ENCODE measurements at regions not wholly inside any gene's neighbourhood (a gene's known extent, or its start where the extent isn't known, plus 50 kb on each side); places are given as distances from the start of the nearest gene placed in this dataset.

DNA sequence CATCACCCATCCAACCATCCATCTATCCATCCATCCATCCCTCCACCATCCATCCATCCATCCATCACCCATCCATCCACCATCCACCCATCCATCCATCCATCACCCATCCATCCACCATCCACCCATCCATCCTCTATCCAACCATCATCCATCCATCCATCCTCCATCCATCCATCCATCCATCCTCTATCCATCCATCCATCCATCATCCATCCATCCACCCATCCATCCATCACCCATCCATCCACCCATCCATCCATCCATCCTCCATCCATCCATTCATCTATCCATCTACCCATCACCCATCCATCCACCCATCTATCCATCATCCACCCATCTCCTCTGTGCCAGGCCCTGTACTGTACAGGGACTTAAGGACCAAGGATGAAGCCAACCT is 62.2 kb upstream of the WNT11 start:
- DNase-seq: no peak
- ATAC-seq: no peak
- no peak overlapping the region for H3K4me3 ChIP-seq
- H3K9me3 ChIP-seq: no peaks in the 10 kb centered on the region
- H3K36me3 ChIP-seq: no peaks in the 10 kb centered on the region
- intact Hi-C loops (cut with DNase I): no loop called here
- H3K4me1 ChIP-seq: peaks cover 17% of the 10 kb centered on the region
- H3K27ac ChIP-seq: no peak overlapping the region
- H3K27me3 ChIP-seq: no peaks in the 10 kb centered on the region
- TF ChIP-seq, protein P1, sequence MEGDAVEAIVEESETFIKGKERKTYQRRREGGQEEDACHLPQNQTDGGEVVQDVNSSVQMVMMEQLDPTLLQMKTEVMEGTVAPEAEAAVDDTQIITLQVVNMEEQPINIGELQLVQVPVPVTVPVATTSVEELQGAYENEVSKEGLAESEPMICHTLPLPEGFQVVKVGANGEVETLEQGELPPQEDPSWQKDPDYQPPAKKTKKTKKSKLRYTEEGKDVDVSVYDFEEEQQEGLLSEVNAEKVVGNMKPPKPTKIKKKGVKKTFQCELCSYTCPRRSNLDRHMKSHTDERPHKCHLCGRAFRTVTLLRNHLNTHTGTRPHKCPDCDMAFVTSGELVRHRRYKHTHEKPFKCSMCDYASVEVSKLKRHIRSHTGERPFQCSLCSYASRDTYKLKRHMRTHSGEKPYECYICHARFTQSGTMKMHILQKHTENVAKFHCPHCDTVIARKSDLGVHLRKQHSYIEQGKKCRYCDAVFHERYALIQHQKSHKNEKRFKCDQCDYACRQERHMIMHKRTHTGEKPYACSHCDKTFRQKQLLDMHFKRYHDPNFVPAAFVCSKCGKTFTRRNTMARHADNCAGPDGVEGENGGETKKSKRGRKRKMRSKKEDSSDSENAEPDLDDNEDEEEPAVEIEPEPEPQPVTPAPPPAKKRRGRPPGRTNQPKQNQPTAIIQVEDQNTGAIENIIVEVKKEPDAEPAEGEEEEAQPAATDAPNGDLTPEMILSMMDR (IDR thresholded peaks at IDR 0.05): no peak

DNA sequence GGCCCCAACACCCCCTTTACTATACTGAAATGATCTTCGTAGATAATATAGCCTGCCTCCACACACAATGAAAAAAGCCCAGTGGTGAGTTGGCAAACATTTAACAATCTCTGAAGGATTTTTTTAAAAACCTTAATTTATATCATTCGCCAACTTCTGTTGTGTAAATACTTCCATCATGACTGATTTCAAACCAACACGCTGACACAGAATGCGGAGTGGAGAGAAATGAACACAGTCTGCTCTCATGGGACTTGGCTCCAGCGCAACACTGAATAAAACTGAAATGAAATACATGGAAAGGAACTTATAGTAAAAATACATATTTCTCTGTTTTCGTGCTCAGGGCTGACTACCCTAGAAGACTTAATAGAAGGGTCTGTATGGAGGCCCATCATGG is 61.3 kb upstream of the WNT11 start:
- peaks cover 17% of the 10 kb centered on the region for H3K4me1 ChIP-seq
- no peak for ATAC-seq
- intact Hi-C loops (cut with DNase I): no loop called here
- H3K27ac ChIP-seq: no peak overlapping the region
- TF ChIP-seq, protein P1 (IDR thresholded peaks at IDR 0.05): no peak
- H3K36me3 ChIP-seq: no peaks in the 10 kb centered on the region
- H3K9me3 ChIP-seq: no peaks in the 10 kb centered on the region
- no peak for DNase-seq
- H3K27me3 ChIP-seq: no peaks in the 10 kb centered on the region
- H3K4me3 ChIP-seq: no peak overlapping the region

DNA sequence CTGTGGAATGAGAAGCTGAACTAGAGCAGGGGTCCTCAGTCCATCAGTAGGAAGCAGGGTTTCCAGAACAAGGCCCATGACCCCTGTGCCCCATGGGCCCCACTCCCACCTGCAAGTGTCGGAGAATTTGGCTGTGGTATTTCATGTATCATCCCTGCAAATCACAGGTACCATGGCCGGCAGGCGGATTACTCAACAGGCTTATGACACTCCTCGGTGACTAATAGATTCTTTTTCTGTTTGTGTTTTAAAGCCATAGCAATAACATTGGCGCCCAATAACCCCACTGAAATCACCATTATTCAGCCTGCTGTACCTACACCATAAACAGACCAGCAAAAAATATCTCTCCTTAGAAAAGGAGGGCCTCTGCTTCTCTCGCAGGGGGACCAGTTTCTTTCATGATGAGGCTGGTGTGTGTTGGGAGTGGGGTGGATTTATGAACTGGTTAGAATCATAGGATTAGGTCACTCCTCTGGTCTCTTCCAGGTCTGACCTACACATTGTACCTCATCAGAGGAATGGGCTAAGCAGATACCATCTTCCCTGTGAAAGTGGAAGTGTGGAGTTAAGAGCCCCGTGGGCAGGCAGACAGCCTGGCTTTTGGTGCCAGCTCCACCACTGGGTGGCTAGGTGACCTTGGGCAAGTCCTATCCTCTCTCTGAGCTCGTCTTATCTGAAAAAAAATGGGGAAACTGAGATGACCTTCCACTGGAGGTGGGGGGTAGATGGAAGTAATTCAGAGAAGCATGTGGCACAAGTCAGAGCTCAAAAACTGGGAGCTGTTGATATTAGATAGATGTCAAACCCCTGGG is 60.2 kb upstream of the WNT11 start:
- DNase-seq (no peak), ATAC-seq (no peak)
- Histone ChIP-seq H3K36me3 (no peaks in the 10 kb centered on the region), H3K4me3 (no peak overlapping the region), H3K9me3 (no peaks in the 10 kb centered on the region), H3K27me3 (no peaks in the 10 kb centered on the region), H3K27ac (peak overlapping the region; percentile 58), H3K4me1 (peaks cover 17% of the 10 kb centered on the region)
- TF ChIP-seq, protein P1 (IDR thresholded peaks at IDR 0.05): no peak
- intact Hi-C loops (cut with DNase I): no loop called here

DNA sequence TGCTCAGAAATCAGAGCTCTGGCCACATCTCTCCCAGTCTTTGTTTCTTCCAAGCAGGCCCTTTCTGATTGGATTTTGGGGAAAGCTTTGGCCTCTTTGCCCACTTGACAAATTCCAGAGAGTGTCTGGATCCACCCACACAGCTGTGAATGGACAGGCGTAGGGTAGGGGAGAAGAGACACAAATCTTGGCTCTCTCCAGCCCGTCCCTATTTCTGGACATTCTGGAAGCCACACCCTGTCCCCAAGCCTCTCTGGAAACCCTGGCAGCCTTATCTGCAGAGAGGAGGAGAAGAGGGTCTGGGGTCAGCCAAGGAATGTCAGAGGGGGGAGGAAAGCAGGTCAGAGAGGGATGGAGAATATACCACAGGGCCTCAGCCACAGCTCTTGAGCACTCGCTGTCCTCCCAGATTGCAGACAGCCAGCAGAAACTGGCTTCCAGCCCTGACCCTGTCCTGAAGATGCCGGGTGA is 59.5 kb upstream of the WNT11 start:
- Histone ChIP-seq H3K9me3 (no peaks in the 10 kb centered on the region), H3K27me3 (no peaks in the 10 kb centered on the region), H3K27ac (peak overlapping the region; percentile 17), H3K4me3 (no peak overlapping the region), H3K4me1 (peaks cover 17% of the 10 kb centered on the region), H3K36me3 (no peaks in the 10 kb centered on the region)
- ATAC-seq: peak; percentile 51
- intact Hi-C loops (cut with DNase I): no loop called here
- no peak for DNase-seq
- TF ChIP-seq, protein P1 (IDR thresholded peaks at IDR 0.05): no peak

DNA sequence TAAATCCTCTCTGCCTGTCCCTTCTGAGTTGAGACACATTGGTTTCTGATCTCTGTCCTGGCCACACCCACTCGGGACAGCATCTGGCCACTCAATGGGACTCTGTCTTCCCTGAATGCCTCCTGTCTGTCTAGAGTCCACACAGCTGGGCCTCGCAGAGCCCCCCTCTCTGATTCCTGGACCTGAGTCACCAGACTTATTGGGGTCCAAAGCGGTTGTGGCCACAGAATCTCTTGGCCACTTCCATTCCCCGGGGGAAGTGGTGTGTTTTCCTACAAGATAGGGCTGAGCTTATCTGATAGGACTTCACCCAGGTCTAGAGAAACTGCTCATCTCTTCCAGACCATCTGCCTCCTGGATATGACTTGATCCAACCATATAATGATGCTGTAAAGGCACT is 57.4 kb upstream of the WNT11 start:
- no peak for ATAC-seq

More for the DNA sequence above, 57.4 kb upstream of the WNT11 start:
- H3K27me3 ChIP-seq: no peaks in the 10 kb centered on the region
- H3K36me3 ChIP-seq: no peaks in the 10 kb centered on the region
- DNase-seq: no peak
- H3K4me3 ChIP-seq: no peak overlapping the region
- intact Hi-C loops (cut with DNase I): no loop called here
- H3K27ac ChIP-seq: no peak overlapping the region
- peaks cover 8% of the 10 kb centered on the region for H3K4me1 ChIP-seq
- no peaks in the 10 kb centered on the region for H3K9me3 ChIP-seq
- TF ChIP-seq, protein P1 (IDR thresholded peaks at IDR 0.05): no peak
